Gastrocnemius medialis (tissue), 4 donors: ENCODE measurements at regions not wholly inside any gene's neighbourhood (a gene's known extent, or its start where the extent isn't known, plus 50 kb on each side); places are given as distances from the start of the nearest gene placed in this dataset.

Experiments
- ATAC-seq, 2 donors: fragments of 150-250 bp; one replicate each; pipeline ENCODE4 v1.9.1; 2016
- DNase-seq, 2 donors: peaks; one replicate each; pipeline ENCODE4 v3.0.0-alpha.2; 2019
- H3K27ac ChIP-seq, 4 donors: fragments of 200-600 bp; sonication (generic); 1 replicate in 1 of 4; 2 replicates in 3 of 4; pipeline ENCODE4 v1.5.1; 2016 to 2018; ENCODE audit warnings: mild to moderate bottlenecking in 2 of 4, moderate library complexity in 1 of 4
- H3K27me3 ChIP-seq, 3 donors: fragments of 200-600 bp; sonication (generic) in 2 of 3; 1 replicate in 1 of 3; 2 replicates in 2 of 3; pipeline versions ENCODE4 v1.5.1 to v1.6.0; 2016 to 2019; ENCODE audit warnings: mild to moderate bottlenecking in 1 of 3, moderate library complexity in 1 of 3
- H3K36me3 ChIP-seq, 2 donors: fragments of 200-600 bp; sonication (generic) in 1 of 2; one replicate each; pipeline ENCODE4 v1.5.1; 2017 to 2018
- H3K4me1 ChIP-seq, 2 donors: fragments of 200-600 bp; sonication (generic) in 1 of 2; one replicate each; pipeline ENCODE4 v1.5.1; 2016 to 2017; ENCODE audit warnings: mild to moderate bottlenecking in 2 of 2
- H3K4me3 ChIP-seq, 4 donors: fragments of 200-600 bp; sonication (generic) in 3 of 4; 1 replicate in 1 of 4; 2 replicates in 3 of 4; pipeline ENCODE4 v1.5.1; 2016 to 2019; ENCODE audit warnings: mild to moderate bottlenecking in 2 of 4
- H3K9me3 ChIP-seq, 3 donors: fragments of 200-600 bp; sonication (generic) in 2 of 3; 1 replicate in 1 of 3; 2 replicates in 2 of 3; pipeline ENCODE4 v1.5.1; 2016 to 2019
- POLR2A ChIP-seq, 2 donors: fragments of 450-650 bp; IDR thresholded peaks; one replicate each; pipeline ENCODE4 v1.6.1; 2017; ENCODE audit warnings: antibody characterized with exemption in 2 of 2, mild to moderate bottlenecking in 2 of 2, moderate library complexity in 2 of 2
- in situ Hi-C, 4 donors: fragments of 200-750 bp; cut with MboI; loops; one replicate each; pipeline versions ENCODE4 v1.15.0 to v1.8.0; 2017; ENCODE audit warnings: low sequenced_read_pairs in 4 of 4
- intact Hi-C: fragments of 100-400 bp; cut with DNase I; formaldehyde crosslinking; loops from one replicate; pipeline ENCODE4 v1.15.1; 2023; ENCODE audit warnings: low total_unique reads
- TF ChIP-seq, protein P1 (sequence below), 5 experiments: fragments of 450-650 bp in 3 of 5; fragments of 200-600 bp in 2 of 5; sonication (generic) in 2 of 5; IDR thresholded peaks in 4 of 5; conservative IDR thresholded peaks in 1 of 5; 1 replicate in 4 of 5; 2 replicates in 1 of 5; pipeline ENCODE4 v1.5.1; 2016 to 2019; ENCODE audit warnings: antibody characterized with exemption in 5 of 5, mild to moderate bottlenecking in 3 of 5, moderate library complexity in 3 of 5

DNA sequence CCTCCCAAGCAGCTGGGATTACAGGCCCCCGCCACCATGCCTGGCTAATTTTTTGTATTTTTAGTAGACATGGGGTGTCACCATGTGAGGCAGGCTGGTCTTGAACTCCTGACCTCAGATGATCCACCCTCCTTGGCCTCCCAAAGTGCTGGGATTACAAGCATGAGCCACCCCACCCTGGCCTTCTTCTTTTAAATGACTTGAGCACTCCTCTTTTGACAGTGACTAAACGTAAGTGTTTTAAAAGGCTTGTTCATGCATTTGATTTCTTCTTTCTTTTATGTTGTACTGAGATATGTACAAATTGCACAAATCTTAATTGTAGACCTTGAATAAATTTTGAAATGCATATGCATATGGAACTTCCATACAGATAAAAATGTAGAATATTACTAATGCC lies 337.9 kb downstream of the CETN3 start:
- H3K36me3 ChIP-seq, result no peaks in the 10 kb centered on the region
- DNase-seq, result no peak
- no peak for ATAC-seq
- TF ChIP-seq POLR2A (IDR thresholded peaks at IDR 0.05), result no peak
- TF ChIP-seq, protein P1, sequence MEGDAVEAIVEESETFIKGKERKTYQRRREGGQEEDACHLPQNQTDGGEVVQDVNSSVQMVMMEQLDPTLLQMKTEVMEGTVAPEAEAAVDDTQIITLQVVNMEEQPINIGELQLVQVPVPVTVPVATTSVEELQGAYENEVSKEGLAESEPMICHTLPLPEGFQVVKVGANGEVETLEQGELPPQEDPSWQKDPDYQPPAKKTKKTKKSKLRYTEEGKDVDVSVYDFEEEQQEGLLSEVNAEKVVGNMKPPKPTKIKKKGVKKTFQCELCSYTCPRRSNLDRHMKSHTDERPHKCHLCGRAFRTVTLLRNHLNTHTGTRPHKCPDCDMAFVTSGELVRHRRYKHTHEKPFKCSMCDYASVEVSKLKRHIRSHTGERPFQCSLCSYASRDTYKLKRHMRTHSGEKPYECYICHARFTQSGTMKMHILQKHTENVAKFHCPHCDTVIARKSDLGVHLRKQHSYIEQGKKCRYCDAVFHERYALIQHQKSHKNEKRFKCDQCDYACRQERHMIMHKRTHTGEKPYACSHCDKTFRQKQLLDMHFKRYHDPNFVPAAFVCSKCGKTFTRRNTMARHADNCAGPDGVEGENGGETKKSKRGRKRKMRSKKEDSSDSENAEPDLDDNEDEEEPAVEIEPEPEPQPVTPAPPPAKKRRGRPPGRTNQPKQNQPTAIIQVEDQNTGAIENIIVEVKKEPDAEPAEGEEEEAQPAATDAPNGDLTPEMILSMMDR (IDR thresholded peaks at IDR 0.05 in 4 of 5, conservative IDR thresholded peaks at IDR 0.05 in 1 of 5), result no peak
- no peaks in the 10 kb centered on the region for H3K9me3 ChIP-seq
- no peaks in the 10 kb centered on the region for H3K27me3 ChIP-seq
- in situ Hi-C loops, result no loop called here
- no peak overlapping the region for H3K27ac ChIP-seq
- H3K4me3 ChIP-seq, result no peak overlapping the region
- no peaks in the 10 kb centered on the region for H3K4me1 ChIP-seq
- intact Hi-C loops, result no loop called here

DNA sequence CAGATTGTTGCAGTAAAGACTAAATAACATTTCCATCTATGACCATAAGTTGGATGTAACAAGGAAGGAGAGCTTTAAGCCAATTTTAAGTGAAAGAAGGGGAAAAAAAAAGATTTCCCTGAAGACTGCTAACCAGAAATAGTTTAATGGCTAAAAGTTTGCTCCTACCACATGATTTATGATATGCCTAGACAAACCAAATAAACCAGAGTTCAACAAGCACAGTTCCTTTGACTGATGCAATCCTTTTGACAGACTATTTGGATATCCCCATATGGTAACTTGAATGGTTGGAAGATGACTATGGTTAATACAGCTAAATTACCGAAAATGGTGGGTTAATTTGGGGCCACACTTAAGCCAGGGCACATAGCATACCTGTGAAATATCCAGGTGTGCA lies 338.5 kb downstream of the CETN3 start:
- Histone ChIP-seq H3K4me1 (no peaks in the 10 kb centered on the region), H3K4me3 (no peak overlapping the region), H3K36me3 (no peaks in the 10 kb centered on the region), H3K27me3 (no peaks in the 10 kb centered on the region), H3K9me3 (no peaks in the 10 kb centered on the region), H3K27ac (no peak overlapping the region)
- in situ Hi-C loops (no loop called here), intact Hi-C loops (no loop called here)
- no peak for DNase-seq
- TF ChIP-seq, protein P1 (IDR thresholded peaks at IDR 0.05 in 4 of 5, conservative IDR thresholded peaks at IDR 0.05 in 1 of 5), result no peak
- TF ChIP-seq POLR2A (IDR thresholded peaks at IDR 0.05), result no peak
- ATAC-seq, result no peak

DNA sequence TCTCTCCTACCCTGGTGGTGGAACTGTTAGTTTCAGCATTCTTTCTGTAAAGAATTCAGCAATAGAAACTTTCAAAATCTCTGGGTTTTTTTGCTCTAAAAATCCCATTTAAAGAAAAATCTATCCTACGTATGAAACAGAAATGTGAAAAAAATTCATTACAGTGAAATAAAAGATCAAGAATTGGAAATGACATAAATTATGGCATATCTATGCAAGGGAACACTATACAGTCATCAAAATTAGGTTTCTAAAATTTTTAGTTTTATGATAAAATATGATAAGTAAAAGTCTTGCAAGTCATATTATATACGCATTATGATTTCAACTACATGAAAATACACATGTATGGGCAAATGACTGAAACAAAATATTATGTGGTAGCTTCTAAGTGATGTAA lies 342.6 kb downstream of the CETN3 start:
- intact Hi-C loops, result no loop called here
- in situ Hi-C loops, result no loop called here
- H3K4me3 ChIP-seq, result no peak overlapping the region
- ATAC-seq (no peak), DNase-seq (no peak)
- H3K27ac ChIP-seq, result no peak overlapping the region
- H3K9me3 ChIP-seq, result no peaks in the 10 kb centered on the region
- no peaks in the 10 kb centered on the region for H3K4me1 ChIP-seq
- H3K36me3 ChIP-seq, result no peaks in the 10 kb centered on the region
- no peaks in the 10 kb centered on the region for H3K27me3 ChIP-seq
- TF ChIP-seq, protein P1 (IDR thresholded peaks at IDR 0.05 in 4 of 5, conservative IDR thresholded peaks at IDR 0.05 in 1 of 5), result no peak
- no peak for TF ChIP-seq POLR2A (IDR thresholded peaks at IDR 0.05)

DNA sequence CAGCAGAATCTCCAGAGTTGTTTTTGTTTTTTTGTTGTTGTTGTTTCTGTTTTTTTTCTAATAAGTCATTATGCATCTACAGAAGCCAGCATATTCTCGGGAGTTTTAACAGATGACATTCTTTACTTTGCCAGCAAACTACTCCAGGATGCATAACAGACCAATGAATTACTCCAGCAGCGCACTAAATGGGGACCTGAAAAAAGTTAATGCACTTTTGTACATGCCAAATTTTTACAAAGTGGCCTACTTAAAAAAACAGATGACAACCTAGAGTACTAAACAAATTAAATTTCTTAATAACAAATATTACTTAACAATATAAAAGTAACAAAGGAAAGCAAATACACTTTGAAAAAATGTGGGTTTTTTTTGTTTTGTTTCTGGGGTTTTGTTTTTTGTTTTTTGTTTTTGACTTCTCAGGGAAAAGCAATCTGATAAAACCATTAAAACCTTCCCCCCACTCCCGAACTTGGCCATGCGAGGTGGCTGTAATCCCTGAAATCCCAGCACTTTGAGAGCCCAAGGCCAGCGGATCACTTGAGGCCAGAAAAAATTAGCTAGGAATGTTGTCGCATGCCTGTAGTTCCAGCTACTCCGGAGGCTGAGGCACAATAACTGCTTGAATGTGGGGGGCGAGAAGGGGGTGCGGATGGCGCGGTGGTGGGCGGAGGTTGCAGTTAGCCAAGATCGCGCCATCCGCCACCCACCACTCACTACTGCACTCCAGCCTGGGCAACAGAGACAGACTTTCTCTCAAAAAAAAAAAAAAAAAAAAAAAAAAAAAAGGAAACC lies 352.4 kb downstream of the CETN3 start:
- TF ChIP-seq, protein P1 (IDR thresholded peaks at IDR 0.05 in 4 of 5, conservative IDR thresholded peaks at IDR 0.05 in 1 of 5), result no peak
- TF ChIP-seq POLR2A (IDR thresholded peaks at IDR 0.05), result no peak
- ATAC-seq, result no peak
- no peaks in the 10 kb centered on the region for H3K36me3 ChIP-seq
- H3K4me1 ChIP-seq, result no peaks in the 10 kb centered on the region
- no peak overlapping the region for H3K27ac ChIP-seq
- H3K27me3 ChIP-seq, result no peaks in the 10 kb centered on the region
- intact Hi-C loops, result no loop called here
- no peak overlapping the region for H3K4me3 ChIP-seq
- in situ Hi-C loops, result no loop called here
- DNase-seq, result no peak
- no peaks in the 10 kb centered on the region for H3K9me3 ChIP-seq
